A549 (cell line): ENCODE measurements at regions not wholly inside any gene's neighbourhood (a gene's known extent, or its start where the extent isn't known, plus 50 kb on each side); places are given as distances from the start of the nearest gene placed in this dataset.

Experiments used
- CEBPB ChIP-seq, 2 experiments: fragments of >200 bp in 1 of 2; sonication (Bioruptor Twin) in 1 of 2; formaldehyde crosslinking in 1 of 2; IDR thresholded peaks; 2 replicates each; pipeline ENCODE4 v1.6.1; 2012 to 2016
- CHD4 ChIP-seq: fragments of 200-600 bp; sonication (generic); IDR thresholded peaks from 2 replicates; pipeline ENCODE4 v1.6.1; 2016; ENCODE audit warnings: antibody characterized with exemption, mild to moderate bottlenecking, borderline replicate concordance
- CTCF ChIP-seq: fragments of >200 bp; sonication (Bioruptor Twin); formaldehyde crosslinking; IDR thresholded peaks from 3 replicates; pipeline ENCODE4 v1.5.1; 2016
- EHMT2 ChIP-seq: fragments of 200-600 bp; sonication (generic); IDR thresholded peaks from 2 replicates; pipeline ENCODE4 v1.6.1; 2016; ENCODE audit warnings: antibody characterized with exemption, low read depth, mild to moderate bottlenecking, moderate library complexity
- EP300 ChIP-seq, 2 experiments: fragments of >200 bp; sonication (Bioruptor Twin); formaldehyde crosslinking; IDR thresholded peaks; 2 replicates in 1 of 2; 3 replicates in 1 of 2; pipeline ENCODE4 v1.6.1; 2016 to 2017
- HDAC2 ChIP-seq: fragments of 200-600 bp; sonication (generic); IDR thresholded peaks from 2 replicates; pipeline ENCODE4 v1.6.1; 2016
- HOXA7 ChIP-seq: fragments of 250-450 bp; sonication (Bioruptor Pico); IDR thresholded peaks from 2 replicates; pipeline ENCODE4 v1.5.0; 2020; ENCODE audit warnings: mild to moderate bottlenecking, moderate library complexity
- JUNB ChIP-seq: fragments of >200 bp; sonication (Bioruptor Twin); formaldehyde crosslinking; IDR thresholded peaks from 2 replicates; pipeline ENCODE4 v1.6.1; 2016
- KDM1A ChIP-seq: fragments of 200-600 bp; sonication (generic); IDR thresholded peaks from 2 replicates; pipeline ENCODE4 v1.6.1; 2016; ENCODE audit warnings: low read depth, mild to moderate bottlenecking
- NFE2L2 ChIP-seq: fragments of 150-350 bp; conservative IDR thresholded peaks from 2 replicates; pipeline ENCODE4 v1.6.1; 2014; ENCODE audit warnings: low read length
- PHF8 ChIP-seq: fragments of 200-600 bp; sonication (generic); IDR thresholded peaks from 2 replicates; pipeline ENCODE4 v1.6.1; 2016; ENCODE audit warnings: low read depth, mild to moderate bottlenecking, antibody characterized with exemption, moderate library complexity, borderline replicate concordance
- POLR2A ChIP-seq: IDR thresholded peaks from 2 replicates; pipeline ENCODE4 v1.6.1; 2012; ENCODE audit warnings: mild to moderate bottlenecking, low read length
- TFCP2L1 ChIP-seq: fragments of 250-450 bp; sonication (Bioruptor Pico); IDR thresholded peaks from 2 replicates; pipeline ENCODE4 v1.5.0; 2021; ENCODE audit warnings: mild to moderate bottlenecking

DNA sequence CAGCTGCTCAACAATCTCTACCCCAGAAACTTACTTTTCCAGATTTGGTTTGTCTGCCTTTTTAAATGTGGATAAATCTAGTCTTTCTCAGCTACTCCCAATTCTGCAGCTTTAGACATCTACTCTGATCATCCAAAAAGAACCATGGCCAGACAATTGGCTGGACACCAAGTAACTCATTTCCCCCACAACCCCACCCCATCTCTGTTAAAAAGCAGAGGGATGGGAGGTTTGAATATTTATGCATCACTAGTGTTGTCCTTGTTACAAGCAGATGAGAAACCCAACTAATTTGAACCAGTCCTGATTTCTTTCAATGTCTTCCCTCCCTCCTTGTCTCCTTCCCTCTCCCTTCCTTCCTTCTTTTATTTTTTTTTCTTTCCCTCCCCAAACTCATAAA is 391.9 kb downstream of the GALC start:
- TF ChIP-seq KDM1A (no peak), NFE2L2 (no peak), CTCF (no peak), CHD4 (no peak), JUNB (no peak), HDAC2 (no peak), EP300 (IDR thresholded peaks at IDR 0.05) (no peak), CEBPB (IDR thresholded peaks at IDR 0.05) (no peak), HOXA7 (CRISPR knock-in tag) (no peak), POLR2A (no peak), PHF8 (no peak), EHMT2 (no peak), TFCP2L1 (CRISPR knock-in tag) (no peak)
